ENCODE measurements at regions not wholly inside any gene's neighbourhood (a gene's known extent, or its start where the extent isn't known, plus 50 kb on each side); places are given as distances from the start of the nearest gene placed in this dataset.

DNA sequence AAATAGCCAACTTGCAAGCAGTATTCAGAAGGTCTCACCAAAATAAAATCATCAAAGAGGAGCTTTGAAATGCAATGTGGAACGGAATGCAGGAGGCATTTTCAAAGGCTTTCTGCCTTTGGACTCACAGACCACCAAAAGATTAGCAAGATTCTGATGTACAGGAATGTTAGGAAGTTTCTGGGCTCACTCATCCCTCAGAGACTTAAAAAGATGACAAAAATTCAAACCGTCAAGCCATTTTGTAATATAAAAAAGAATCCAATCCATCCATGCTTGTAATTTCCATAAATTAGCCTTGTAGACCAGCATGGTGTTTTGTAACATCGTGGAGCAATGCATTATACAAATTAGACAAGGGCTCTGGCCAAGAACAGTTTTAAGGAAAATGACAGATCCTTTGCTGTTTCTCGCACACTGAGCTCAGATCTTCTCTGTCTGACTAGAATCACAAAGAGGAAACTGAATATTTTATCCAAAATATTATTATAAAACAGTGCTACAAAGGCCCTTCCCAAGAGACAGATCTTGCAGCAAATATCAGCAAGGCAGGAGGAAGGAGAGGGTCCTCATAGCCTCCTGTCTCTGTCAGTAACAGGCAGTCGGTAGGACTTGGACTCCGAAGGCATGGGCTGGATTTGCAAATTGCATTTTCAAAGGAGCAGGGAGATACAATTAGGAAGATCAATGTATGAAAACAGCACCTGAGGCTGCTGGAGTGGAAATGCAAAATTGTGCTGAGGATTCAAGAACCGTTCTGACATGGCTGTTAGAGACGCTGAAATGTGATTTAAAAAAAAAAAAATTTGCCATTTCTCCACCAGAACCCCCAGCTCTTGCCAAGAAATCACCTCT is 57.4 kb upstream of the NRP1 start:
- no peak overlapping the region for H3K27ac ChIP-seq
- TF ChIP-seq ZFX (IDR thresholded peaks at IDR 0.05; ENCODE audit: borderline replicate concordance): no peak
- no peak for TF ChIP-seq CTCF (IDR thresholded peaks at IDR 0.05)

DNA sequence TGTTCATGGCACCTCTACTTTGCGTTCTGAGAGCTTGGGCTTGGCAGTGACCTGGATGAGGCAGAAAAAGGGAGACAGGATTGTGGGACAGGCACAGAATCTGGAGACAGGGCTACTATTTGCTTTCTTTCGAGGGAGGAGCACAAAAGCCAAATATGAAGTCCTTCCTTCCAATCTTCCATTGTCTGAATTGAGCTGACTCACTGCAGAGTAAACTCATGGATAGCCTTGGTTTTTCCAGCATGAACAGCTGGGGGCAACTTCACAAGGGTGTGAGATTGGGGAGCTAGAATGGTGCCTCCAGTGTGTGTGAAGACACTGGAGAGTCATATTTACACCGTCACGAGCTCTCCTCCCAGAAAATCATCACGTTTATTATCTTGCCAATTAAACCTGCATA is 55.6 kb upstream of the NRP1 start:
- TF ChIP-seq CTCF (IDR thresholded peaks at IDR 0.05): no peak
- TF ChIP-seq ZFX (IDR thresholded peaks at IDR 0.05; ENCODE audit: borderline replicate concordance): no peak
- no peak overlapping the region for H3K27ac ChIP-seq

DNA sequence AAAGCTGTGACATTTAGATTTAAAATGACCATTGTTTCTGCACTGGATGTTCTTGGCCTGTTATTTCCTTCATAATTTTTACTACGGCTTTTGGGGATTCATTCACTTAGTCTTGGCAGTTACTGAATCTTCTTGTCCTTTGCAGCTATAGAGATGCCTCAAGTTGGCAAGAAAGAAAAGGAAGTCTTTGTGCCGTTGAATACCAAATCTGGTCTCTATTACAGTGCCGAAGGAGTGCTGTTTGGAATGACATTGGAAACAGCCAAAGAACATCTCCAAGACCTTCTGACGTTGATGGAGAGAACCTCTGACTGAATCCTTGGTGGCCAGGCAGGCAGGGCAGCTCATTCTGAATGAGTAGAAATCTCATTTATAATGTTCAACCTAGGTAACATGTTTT is 54.3 kb upstream of the NRP1 start:
- no peak overlapping the region for H3K27ac ChIP-seq
- TF ChIP-seq ZFX (IDR thresholded peaks at IDR 0.05; ENCODE audit: borderline replicate concordance): no peak
- no peak for TF ChIP-seq CTCF (IDR thresholded peaks at IDR 0.05)

DNA sequence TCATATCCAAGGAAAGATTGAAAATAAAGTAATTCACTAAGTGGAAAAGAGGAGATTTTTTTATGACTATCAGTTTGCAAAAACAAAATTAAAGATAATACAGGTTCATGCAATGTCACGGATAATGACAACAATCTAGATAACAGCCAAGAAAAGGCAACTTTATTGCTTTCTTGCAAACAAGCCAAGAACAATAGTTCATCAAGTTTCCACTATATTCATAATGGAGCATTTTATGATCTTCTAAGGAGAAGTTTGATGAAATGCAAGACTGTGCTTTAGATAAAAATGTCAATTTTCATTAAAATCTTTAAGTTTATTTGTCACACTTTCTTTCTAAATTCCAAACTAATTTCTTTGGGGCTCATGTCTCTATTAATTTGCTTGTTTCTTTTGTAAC is 53.9 kb upstream of the NRP1 start:
- no peak overlapping the region for H3K27ac ChIP-seq

DNA sequence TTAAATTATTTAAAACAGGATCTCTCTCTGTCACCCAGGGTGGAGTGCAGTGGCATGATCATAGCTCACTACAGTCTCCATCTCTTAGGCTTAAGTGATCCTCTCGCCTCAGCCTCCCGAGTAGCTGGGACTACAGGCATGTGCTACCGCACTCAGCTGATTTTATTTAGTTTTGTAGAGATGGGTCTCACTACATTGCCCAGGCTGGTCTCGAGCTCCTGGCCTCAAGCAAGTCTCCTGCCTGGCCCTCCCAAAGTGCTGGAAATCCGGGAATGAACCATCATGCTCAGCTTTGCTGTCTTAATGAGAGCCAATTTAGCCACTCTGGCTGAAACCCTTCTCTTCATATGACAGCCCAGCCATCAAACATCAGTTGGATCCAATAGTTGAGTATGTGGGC is 53.3 kb upstream of the NRP1 start:
- TF ChIP-seq ZFX (IDR thresholded peaks at IDR 0.05; ENCODE audit: borderline replicate concordance) (no peak), CTCF (IDR thresholded peaks at IDR 0.05) (no peak)
- H3K27ac ChIP-seq: no peak overlapping the region

More for the DNA sequence above, 53.9 kb upstream of the NRP1 start:
- no peak for TF ChIP-seq CTCF (IDR thresholded peaks at IDR 0.05)
- no peak for TF ChIP-seq ZFX (IDR thresholded peaks at IDR 0.05; ENCODE audit: borderline replicate concordance)

GRCh38 chr10:33386926-33387325 is 52.5 kb upstream of the NRP1 start:
- no peak overlapping the region for H3K27ac ChIP-seq
- TF ChIP-seq CTCF (IDR thresholded peaks at IDR 0.05) (no peak), ZFX (IDR thresholded peaks at IDR 0.05; ENCODE audit: borderline replicate concordance) (no peak)

DNA sequence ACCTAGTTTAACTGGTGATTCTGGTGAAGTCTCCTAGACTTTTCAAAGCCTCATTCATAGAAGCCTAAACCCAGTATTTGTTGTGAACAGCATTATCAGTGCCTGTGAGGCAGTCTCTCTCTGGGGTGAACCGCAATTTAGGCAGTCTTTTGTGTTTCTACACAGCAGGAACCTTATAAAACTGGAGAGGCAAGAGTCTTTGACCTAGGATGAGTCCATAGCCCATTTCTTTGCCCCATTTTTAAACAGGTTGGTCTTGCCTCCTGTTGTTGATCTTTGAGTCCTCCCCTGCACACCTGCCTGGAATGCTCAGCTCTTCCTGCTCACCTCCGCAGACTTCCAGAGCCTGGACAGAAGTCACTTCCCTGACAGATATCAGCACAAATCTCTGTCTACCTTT is 51.2 kb upstream of the NRP1 start:
- H3K27ac ChIP-seq: no peak overlapping the region
- TF ChIP-seq ZFX (IDR thresholded peaks at IDR 0.05; ENCODE audit: borderline replicate concordance) (no peak), CTCF (IDR thresholded peaks at IDR 0.05) (no peak)
